Neural progenitor cell (in vitro differentiated cells): ENCODE measurements at regions not wholly inside any gene's neighbourhood (a gene's known extent, or its start where the extent isn't known, plus 50 kb on each side); places are given as distances from the start of the nearest gene placed in this dataset.

Experiments used
- DNase-seq: peaks from one replicate; pipeline ENCODE4 v3.0.0-alpha.2; 2016; ENCODE audit warnings: low spot score
- H2AFZ ChIP-seq: fragments of 200-600 bp; sonication (generic); replicated peaks from 2 replicates; pipeline ENCODE4 v1.6.1; 2016; ENCODE audit warnings: antibody characterized with exemption
- H3F3A ChIP-seq: fragments of 200-600 bp; sonication (generic); 2 replicates; pipeline ENCODE4 v1.6.1; 2016; ENCODE audit warnings: antibody characterized with exemption, low read depth
- H3K27ac ChIP-seq: fragments of 200-600 bp; sonication (generic); 2 replicates; pipeline ENCODE4 v1.5.1; 2016; ENCODE audit warnings: mild to moderate bottlenecking
- H3K27me3 ChIP-seq: fragments of 200-600 bp; sonication (generic); 2 replicates; pipeline ENCODE4 v1.6.1; 2016; ENCODE audit warnings: mild to moderate bottlenecking, moderate library complexity
- H3K36me3 ChIP-seq: fragments of 200-600 bp; sonication (generic); 2 replicates; pipeline ENCODE4 v1.5.1; 2016
- H3K4me1 ChIP-seq: fragments of 200-600 bp; sonication (generic); 2 replicates; pipeline ENCODE4 v1.6.1; 2016; ENCODE audit warnings: mixed run types
- H3K4me2 ChIP-seq: fragments of 200-600 bp; sonication (generic); 2 replicates; pipeline ENCODE4 v1.6.1; 2016
- H3K4me3 ChIP-seq: fragments of 200-600 bp; sonication (generic); 2 replicates; pipeline ENCODE4 v1.5.1; 2016
- H3K79me2 ChIP-seq: fragments of 200-600 bp; sonication (generic); 2 replicates; pipeline ENCODE4 v1.6.1; 2016; ENCODE audit warnings: low read depth
- H3K9ac ChIP-seq: fragments of 200-600 bp; sonication (generic); 2 replicates; pipeline ENCODE4 v1.6.1; 2016
- H3K9me3 ChIP-seq: fragments of 200-600 bp; sonication (generic); 2 replicates; pipeline ENCODE4 v1.5.1; 2016; ENCODE audit warnings: low read depth
- H4K20me1 ChIP-seq: fragments of 200-600 bp; sonication (generic); 2 replicates; pipeline ENCODE4 v1.6.1; 2016; ENCODE audit warnings: low read depth
- H3K27ac Mint-ChIP-seq: 3 replicates; pipeline ENCODE4 v1.8.0; 2021; ENCODE audit warnings: mixed read lengths
- H3K27me3 Mint-ChIP-seq: 2 replicates; pipeline ENCODE4 v1.8.0; 2022; ENCODE audit warnings: low read depth, mild to moderate bottlenecking, inconsistent platforms, moderate library complexity, mixed read lengths; ENCODE audit not compliant: insufficient read depth
- H3K36me3 Mint-ChIP-seq: 3 replicates; pipeline ENCODE4 v1.8.0; 2021; ENCODE audit warnings: mixed read lengths
- H3K4me1 Mint-ChIP-seq: 3 replicates; pipeline ENCODE4 v1.8.0; 2021; ENCODE audit warnings: mixed read lengths
- H3K4me3 Mint-ChIP-seq: 3 replicates; pipeline ENCODE4 v1.8.0; 2021; ENCODE audit warnings: mild to moderate bottlenecking, moderate library complexity, mixed read lengths
- H3K9me3 Mint-ChIP-seq: 3 replicates; pipeline ENCODE4 v1.8.0; 2020; ENCODE audit warnings: mixed read lengths
- EZH2 ChIP-seq: fragments of 200-600 bp; sonication (generic); IDR thresholded peaks from 2 replicates; pipeline ENCODE4 v1.6.1; 2017; ENCODE audit warnings: antibody characterized with exemption, mild to moderate bottlenecking, moderate library complexity
- EZH2phosphoT487 ChIP-seq: fragments of 200-600 bp; sonication (generic); IDR thresholded peaks from 2 replicates; pipeline ENCODE4 v1.6.1; 2017; ENCODE audit warnings: antibody characterized with exemption
- TF ChIP-seq, protein P1 (sequence below): fragments of 200-600 bp; sonication (generic); IDR thresholded peaks from 2 replicates; pipeline ENCODE4 v1.5.1; 2017; ENCODE audit warnings: antibody characterized with exemption, mild to moderate bottlenecking

- no peak for DNase-seq
- no peak overlapping the region for H3K27ac Mint-ChIP-seq
- H3K9me3 Mint-ChIP-seq = peaks cover 1% of the 10 kb centered on the region
- H3K4me3 Mint-ChIP-seq = no peak overlapping the region
- Histone ChIP-seq H3K4me2 (no peak overlapping the region), H4K20me1 (no peaks in the 10 kb centered on the region), H3K9me3 (no peaks in the 10 kb centered on the region), H2AFZ (no peak overlapping the region), H3F3A (no peaks in the 10 kb centered on the region), H3K4me1 (no peaks in the 10 kb centered on the region), H3K27me3 (no peaks in the 10 kb centered on the region), H3K27ac (no peak overlapping the region), H3K9ac (no peak overlapping the region), H3K79me2 (no peaks in the 10 kb centered on the region), H3K4me3 (no peak overlapping the region), H3K36me3 (no peaks in the 10 kb centered on the region)
- peaks cover 20% of the 10 kb centered on the region for H3K4me1 Mint-ChIP-seq
- H3K27me3 Mint-ChIP-seq = peaks cover 5% of the 10 kb centered on the region
- H3K36me3 Mint-ChIP-seq = no peaks in the 10 kb centered on the region
- TF ChIP-seq, protein P1, sequence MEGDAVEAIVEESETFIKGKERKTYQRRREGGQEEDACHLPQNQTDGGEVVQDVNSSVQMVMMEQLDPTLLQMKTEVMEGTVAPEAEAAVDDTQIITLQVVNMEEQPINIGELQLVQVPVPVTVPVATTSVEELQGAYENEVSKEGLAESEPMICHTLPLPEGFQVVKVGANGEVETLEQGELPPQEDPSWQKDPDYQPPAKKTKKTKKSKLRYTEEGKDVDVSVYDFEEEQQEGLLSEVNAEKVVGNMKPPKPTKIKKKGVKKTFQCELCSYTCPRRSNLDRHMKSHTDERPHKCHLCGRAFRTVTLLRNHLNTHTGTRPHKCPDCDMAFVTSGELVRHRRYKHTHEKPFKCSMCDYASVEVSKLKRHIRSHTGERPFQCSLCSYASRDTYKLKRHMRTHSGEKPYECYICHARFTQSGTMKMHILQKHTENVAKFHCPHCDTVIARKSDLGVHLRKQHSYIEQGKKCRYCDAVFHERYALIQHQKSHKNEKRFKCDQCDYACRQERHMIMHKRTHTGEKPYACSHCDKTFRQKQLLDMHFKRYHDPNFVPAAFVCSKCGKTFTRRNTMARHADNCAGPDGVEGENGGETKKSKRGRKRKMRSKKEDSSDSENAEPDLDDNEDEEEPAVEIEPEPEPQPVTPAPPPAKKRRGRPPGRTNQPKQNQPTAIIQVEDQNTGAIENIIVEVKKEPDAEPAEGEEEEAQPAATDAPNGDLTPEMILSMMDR = no peak
- TF ChIP-seq EZH2phosphoT487 = no peak
Measured at GRCh38 chr2:226656367-226656766, 143.3 kb downstream of the IRS1 start.

DNA sequence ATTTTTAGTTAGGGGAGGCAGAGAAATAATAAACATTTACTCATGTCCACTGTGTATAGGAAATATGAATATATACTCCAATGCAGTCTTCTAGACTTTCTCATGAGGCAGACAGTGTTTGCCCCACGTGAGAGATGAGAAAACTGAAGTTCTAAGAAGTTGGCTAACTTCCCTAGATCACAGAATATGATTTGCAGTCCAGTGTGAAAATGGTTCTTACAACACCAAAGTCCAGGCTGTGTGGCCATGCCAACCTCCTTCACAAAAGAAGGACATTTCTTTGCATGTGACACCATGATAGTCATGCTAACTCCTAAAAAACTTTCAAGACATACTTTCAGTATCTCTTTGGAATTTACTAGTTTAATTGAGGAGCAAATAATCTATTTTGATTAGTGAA, 143.7 kb downstream of the IRS1 start:
- no peak overlapping the region for H3K4me3 ChIP-seq
- H4K20me1 ChIP-seq = no peaks in the 10 kb centered on the region
- H3K4me1 Mint-ChIP-seq = peaks cover 17% of the 10 kb centered on the region
- H3K36me3 Mint-ChIP-seq = no peaks in the 10 kb centered on the region
- no peak overlapping the region for H3K9ac ChIP-seq
- H3K4me1 ChIP-seq = no peaks in the 10 kb centered on the region
- TF ChIP-seq EZH2phosphoT487 (no peak), EZH2 (no peak)
- TF ChIP-seq, protein P1 = no peak
- peaks cover 3% of the 10 kb centered on the region for H3K27me3 Mint-ChIP-seq
- no peak for DNase-seq
- H3K4me2 ChIP-seq = no peak overlapping the region
- H3F3A ChIP-seq = no peaks in the 10 kb centered on the region
- no peak overlapping the region for H2AFZ ChIP-seq
- no peaks in the 10 kb centered on the region for H3K79me2 ChIP-seq
- no peak overlapping the region for H3K27ac ChIP-seq
- H3K9me3 Mint-ChIP-seq = no peaks in the 10 kb centered on the region
- H3K27me3 ChIP-seq = no peaks in the 10 kb centered on the region
- no peaks in the 10 kb centered on the region for H3K36me3 ChIP-seq
- H3K4me3 Mint-ChIP-seq = no peak overlapping the region
- H3K9me3 ChIP-seq = no peaks in the 10 kb centered on the region
- no peak overlapping the region for H3K27ac Mint-ChIP-seq

GRCh38 chr2:226652983-226653765, 146.4 kb downstream of the IRS1 start:
- Histone ChIP-seq H3F3A (peaks cover 12% of the 10 kb centered on the region), H3K4me1 (peaks cover 7% of the 10 kb centered on the region), H3K36me3 (no peaks in the 10 kb centered on the region), H3K27me3 (no peaks in the 10 kb centered on the region), H4K20me1 (no peaks in the 10 kb centered on the region), H3K27ac (no peak overlapping the region), H3K79me2 (no peaks in the 10 kb centered on the region), H2AFZ (no peak overlapping the region), H3K4me3 (no peak overlapping the region), H3K4me2 (no peak overlapping the region), H3K9me3 (no peaks in the 10 kb centered on the region), H3K9ac (no peak overlapping the region)
- Mint-ChIP-seq H3K9me3 (peaks cover 16% of the 10 kb centered on the region), H3K27me3 (peaks cover 4% of the 10 kb centered on the region), H3K27ac (no peak overlapping the region), H3K36me3 (peaks cover 9% of the 10 kb centered on the region), H3K4me3 (no peak overlapping the region), H3K4me1 (peaks cover 20% of the 10 kb centered on the region)
- DNase-seq = no peak
- TF ChIP-seq EZH2phosphoT487 (no peak), EZH2 (no peak)
- TF ChIP-seq, protein P1 = no peak
